Spleen (tissue), 11 donors: ENCODE measurements at regions not wholly inside any gene's neighbourhood (a gene's known extent, or its start where the extent isn't known, plus 50 kb on each side); places are given as distances from the start of the nearest gene placed in this dataset.

ENCODE experiments used
- DNase-seq: peaks from one replicate; pipeline ENCODE4 v3.0.0-alpha.2; 2020
- H3K27ac ChIP-seq, 8 donors: fragments of 200-600 bp; sonication (generic) in 7 of 8; 1 replicate in 4 of 8; 2 replicates in 4 of 8; pipeline versions ENCODE4 v1.5.0 to v1.8.0; 2016 to 2021; ENCODE audit warnings: inconsistent platforms in 4 of 8, mild to moderate bottlenecking in 4 of 8, moderate library complexity in 1 of 8
- H3K27me3 ChIP-seq, 7 donors: fragments of 200-600 bp; sonication (generic) in 6 of 7; replicated peaks in 1 of 7; 1 replicate in 4 of 7; 2 replicates in 3 of 7; pipeline versions ENCODE4 v1.5.0 to v1.8.0; 2016 to 2021; ENCODE audit warnings: inconsistent platforms in 3 of 7, mild to moderate bottlenecking in 1 of 7
- H3K36me3 ChIP-seq, 6 donors: fragments of 200-600 bp; sonication (generic) in 5 of 6; 1 replicate in 4 of 6; 2 replicates in 2 of 6; pipeline versions ENCODE4 v1.5.0 to v1.8.0; 2016 to 2021; ENCODE audit warnings: inconsistent platforms in 2 of 6
- H3K4me1 ChIP-seq, 6 donors: fragments of 200-600 bp; sonication (generic) in 5 of 6; 1 replicate in 3 of 6; 2 replicates in 3 of 6; pipeline versions ENCODE4 v1.5.0 to v1.8.0; 2016 to 2021; ENCODE audit warnings: inconsistent platforms in 3 of 6
- H3K4me3 ChIP-seq, 8 donors: fragments of 200-600 bp; sonication (generic) in 7 of 8; 1 replicate in 4 of 8; 2 replicates in 4 of 8; pipeline versions ENCODE4 v1.5.0 to v1.8.0; 2016 to 2021; ENCODE audit warnings: inconsistent platforms in 4 of 8, mild to moderate bottlenecking in 4 of 8, moderate library complexity in 2 of 8
- H3K9me3 ChIP-seq, 8 donors: fragments of 200-600 bp; sonication (generic) in 7 of 8; 1 replicate in 4 of 8; 2 replicates in 4 of 8; pipeline versions ENCODE4 v1.5.0 to v1.8.0; 2016 to 2021; ENCODE audit warnings: inconsistent platforms in 4 of 8
- POLR2A ChIP-seq, 3 donors: fragments of 450-650 bp; IDR thresholded peaks; one replicate each; pipeline ENCODE4 v1.5.1; 2017; ENCODE audit warnings: antibody characterized with exemption in 3 of 3, mild to moderate bottlenecking in 1 of 3
- POLR2AphosphoS5 ChIP-seq, 3 donors: sonication (generic); formaldehyde crosslinking; IDR thresholded peaks; one replicate each; pipeline ENCODE4 v1.5.1; 2017; ENCODE audit warnings: antibody characterized with exemption in 3 of 3
- WGBS, 5 donors: extraction: QIAGEN DNeasy Blood & Tissue Kit in 3 of 5; methylation state at CpG; one replicate each; pipeline versions ENCODE4 v1.1.5 to v1.1.7; 2013 to 2018; 5-methylcytosine and 5-hydroxymethylcytosine counted together
- intact Hi-C: fragments of 100-400 bp; cut with DNase I; formaldehyde crosslinking; loops from one replicate; pipeline ENCODE4 v1.15.0; 2023; ENCODE audit warnings: low total_unique reads
- TF ChIP-seq, protein P1 (sequence below), 11 experiments: fragments of 200-600 bp in 7 of 11; fragments of 450-650 bp in 4 of 11; sonication (generic) in 4 of 11; IDR thresholded peaks in 8 of 11; conservative IDR thresholded peaks in 3 of 11; 1 replicate in 7 of 11; 2 replicates in 4 of 11; pipeline versions ENCODE4 v1.4.0 to v1.8.0; 2016 to 2021; ENCODE audit warnings: antibody characterized with exemption in 11 of 11, inconsistent platforms in 4 of 11, mild to moderate bottlenecking in 1 of 11
- donor health status: healthy with polysubstance abuse.
- donor health status: DM: no; HTN: no; CAD: no; lungs with moderate emphysema.
- donor health status: DM: no; HTN: no; CAD: no.
- donor health status: Bipolar disorder and iron deficiency.
- donor health status: healthy.
- donor health status: DM: no; HTN: no; CAD: no.
- donor health status: DM: yes; HTN: yes; CAD: no.

DNA sequence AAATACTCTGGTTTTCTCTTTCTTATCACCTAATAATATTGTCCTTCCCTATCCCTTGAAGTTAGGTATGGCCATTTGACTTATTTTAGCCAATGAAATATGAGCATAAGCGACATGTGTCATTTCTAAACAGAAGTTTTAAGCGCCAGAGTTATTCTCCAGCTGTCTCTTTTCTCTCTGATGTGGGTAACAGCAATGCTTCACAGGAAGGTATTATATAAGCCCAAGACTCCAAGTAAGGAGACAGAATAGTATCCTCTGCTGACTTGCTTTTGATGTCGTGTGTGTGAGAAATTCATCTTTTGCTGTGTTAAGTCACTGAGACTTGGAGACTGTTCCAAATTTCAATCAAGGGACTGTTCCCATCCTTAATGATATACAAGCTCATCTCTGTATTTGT lies 224.6 kb upstream of the NECTIN3 start:
- intact Hi-C loops, result no loop called here

DNA sequence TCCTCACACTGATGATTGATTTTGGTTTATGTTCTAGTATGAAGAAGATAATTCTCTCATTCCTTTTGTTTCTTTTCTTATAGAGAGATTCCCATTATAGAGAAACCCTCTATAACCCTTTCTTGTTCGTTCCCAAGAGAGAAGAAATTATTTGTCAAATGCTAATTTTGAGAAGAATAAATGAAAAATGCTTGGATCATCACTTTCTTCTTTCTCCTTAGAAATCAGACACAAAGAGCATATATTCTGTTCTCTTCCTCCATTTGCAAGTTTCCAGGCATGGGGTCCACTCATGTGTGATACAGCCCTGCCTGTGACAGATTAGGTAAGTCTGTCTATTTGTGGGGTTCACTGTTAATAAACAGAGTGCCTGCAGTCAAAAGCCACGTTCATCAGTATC lies 222.6 kb upstream of the NECTIN3 start:
- TF ChIP-seq POLR2A (IDR thresholded peaks at IDR 0.05), result no peak
- TF ChIP-seq, protein P1, sequence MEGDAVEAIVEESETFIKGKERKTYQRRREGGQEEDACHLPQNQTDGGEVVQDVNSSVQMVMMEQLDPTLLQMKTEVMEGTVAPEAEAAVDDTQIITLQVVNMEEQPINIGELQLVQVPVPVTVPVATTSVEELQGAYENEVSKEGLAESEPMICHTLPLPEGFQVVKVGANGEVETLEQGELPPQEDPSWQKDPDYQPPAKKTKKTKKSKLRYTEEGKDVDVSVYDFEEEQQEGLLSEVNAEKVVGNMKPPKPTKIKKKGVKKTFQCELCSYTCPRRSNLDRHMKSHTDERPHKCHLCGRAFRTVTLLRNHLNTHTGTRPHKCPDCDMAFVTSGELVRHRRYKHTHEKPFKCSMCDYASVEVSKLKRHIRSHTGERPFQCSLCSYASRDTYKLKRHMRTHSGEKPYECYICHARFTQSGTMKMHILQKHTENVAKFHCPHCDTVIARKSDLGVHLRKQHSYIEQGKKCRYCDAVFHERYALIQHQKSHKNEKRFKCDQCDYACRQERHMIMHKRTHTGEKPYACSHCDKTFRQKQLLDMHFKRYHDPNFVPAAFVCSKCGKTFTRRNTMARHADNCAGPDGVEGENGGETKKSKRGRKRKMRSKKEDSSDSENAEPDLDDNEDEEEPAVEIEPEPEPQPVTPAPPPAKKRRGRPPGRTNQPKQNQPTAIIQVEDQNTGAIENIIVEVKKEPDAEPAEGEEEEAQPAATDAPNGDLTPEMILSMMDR (IDR thresholded peaks at IDR 0.05 in 8 of 11, conservative IDR thresholded peaks at IDR 0.05 in 3 of 11), result no peak
- no peak for TF ChIP-seq POLR2AphosphoS5 (IDR thresholded peaks at IDR 0.05)
- Histone ChIP-seq H3K4me1 (no peaks in the 10 kb centered on the region), H3K27me3 (no peaks in the 10 kb centered on the region), H3K27ac (no peak overlapping the region), H3K9me3 (peaks cover 0 to 7% (median 3%) of the 10 kb centered on the region in 8 donors), H3K36me3 (no peaks in the 10 kb centered on the region), H3K4me3 (no peak overlapping the region)
- intact Hi-C loops, result no loop called here
- WGBS, 5 donors, result 45 to 68% (median 53%) methylated on average over 2 of the region's 2 CpGs
- DNase-seq, result no peak

More for the DNA sequence above, 224.6 kb upstream of the NECTIN3 start:
- Histone ChIP-seq H3K36me3 (no peaks in the 10 kb centered on the region), H3K4me3 (no peak overlapping the region), H3K27me3 (no peaks in the 10 kb centered on the region), H3K4me1 (no peaks in the 10 kb centered on the region), H3K9me3 (peaks cover 0 to 9% (median 3%) of the 10 kb centered on the region in 8 donors), H3K27ac (no peak overlapping the region)
- TF ChIP-seq, protein P1 (IDR thresholded peaks at IDR 0.05 in 8 of 11, conservative IDR thresholded peaks at IDR 0.05 in 3 of 11), result no peak
- TF ChIP-seq POLR2A (IDR thresholded peaks at IDR 0.05), result no peak
- WGBS, 5 donors, result 52 to 71% (median 56%) methylated on average over 3 of the region's 3 CpGs
- DNase-seq, result no peak

DNA sequence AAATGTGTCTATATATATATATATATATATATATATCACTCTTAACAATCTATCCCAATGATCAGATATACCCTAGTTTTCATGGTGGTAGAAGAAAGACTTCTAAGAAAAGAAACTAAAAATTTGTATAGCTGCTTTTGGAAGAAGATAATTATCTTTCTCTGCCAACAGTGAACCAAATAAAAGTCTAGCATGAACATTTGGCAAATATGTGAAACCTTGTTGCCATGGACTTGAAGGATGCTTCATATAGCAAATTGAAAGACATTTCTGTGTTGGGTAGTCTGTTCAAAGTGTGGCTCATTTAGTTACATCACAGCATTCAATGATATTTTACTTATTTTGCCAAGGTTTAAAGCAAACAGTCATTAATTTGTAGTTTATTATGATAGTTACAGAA lies 219.9 kb upstream of the NECTIN3 start:
- no peaks in the 10 kb centered on the region for H3K27me3 ChIP-seq
- no peaks in the 10 kb centered on the region for H3K4me1 ChIP-seq
- DNase-seq, result no peak
- no peak overlapping the region for H3K4me3 ChIP-seq
- no peaks in the 10 kb centered on the region for H3K36me3 ChIP-seq
- TF ChIP-seq POLR2A (IDR thresholded peaks at IDR 0.05) (no peak), POLR2AphosphoS5 (IDR thresholded peaks at IDR 0.05) (no peak)
- TF ChIP-seq, protein P1 (IDR thresholded peaks at IDR 0.05 in 8 of 11, conservative IDR thresholded peaks at IDR 0.05 in 3 of 11), result no peak
- H3K9me3 ChIP-seq, result no peaks in the 10 kb centered on the region
- H3K27ac ChIP-seq, result no peak overlapping the region
- intact Hi-C loops, result no loop called here

DNA sequence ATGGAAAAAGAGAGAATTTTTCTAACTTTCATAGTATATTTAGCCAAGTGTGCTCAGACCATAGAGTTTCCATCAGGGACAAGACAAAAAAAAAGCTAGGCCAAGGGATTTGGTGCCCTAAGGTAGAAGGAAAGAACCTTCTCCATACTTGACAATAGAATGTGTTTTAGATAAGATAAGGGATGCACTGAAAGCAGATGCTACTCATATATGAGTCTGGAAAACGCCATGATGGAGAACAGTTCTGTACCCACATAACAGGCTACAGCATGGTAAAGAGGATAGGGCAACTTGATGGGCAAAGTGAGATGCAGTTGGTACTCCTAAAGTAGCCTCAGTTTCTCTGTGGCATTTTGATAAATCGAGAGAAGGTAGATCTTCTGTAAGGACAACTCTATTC lies 216.4 kb upstream of the NECTIN3 start:
- no peaks in the 10 kb centered on the region for H3K4me1 ChIP-seq
- intact Hi-C loops, result no loop called here
- no peaks in the 10 kb centered on the region for H3K36me3 ChIP-seq
- 55 to 71% (median 58%) methylated on average over 2 of the region's 2 CpGs for WGBS, 5 donors
- no peak for TF ChIP-seq POLR2AphosphoS5 (IDR thresholded peaks at IDR 0.05)
- H3K27ac ChIP-seq, result no peak overlapping the region
- H3K4me3 ChIP-seq, result no peak overlapping the region
- no peaks in the 10 kb centered on the region for H3K9me3 ChIP-seq
- no peak for DNase-seq
- no peaks in the 10 kb centered on the region for H3K27me3 ChIP-seq

DNA sequence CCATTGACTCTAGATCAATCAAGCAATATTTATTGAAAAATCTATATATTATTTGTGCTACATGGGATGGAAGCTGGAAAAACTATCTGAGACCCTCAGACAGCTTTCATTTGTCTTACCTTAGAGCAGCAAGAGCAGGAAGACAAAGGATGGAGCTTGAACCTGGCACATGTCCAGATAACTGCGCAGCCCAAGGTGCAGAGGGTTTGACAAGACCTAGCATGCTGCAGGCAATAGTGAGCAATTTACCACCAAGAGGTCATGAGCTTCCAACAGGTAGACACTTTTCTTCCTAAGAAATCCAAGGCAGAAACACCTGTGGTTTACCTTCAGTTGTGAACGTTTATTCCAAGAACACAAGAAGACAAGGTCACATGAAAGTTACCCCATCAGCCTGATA lies 214.7 kb upstream of the NECTIN3 start:
- Histone ChIP-seq H3K27ac (no peak overlapping the region), H3K27me3 (no peaks in the 10 kb centered on the region), H3K36me3 (no peaks in the 10 kb centered on the region), H3K4me3 (no peak overlapping the region), H3K9me3 (no peaks in the 10 kb centered on the region), H3K4me1 (no peaks in the 10 kb centered on the region)
- DNase-seq, result no peak
- WGBS, 5 donors, result 87 to 97% (median 92%) methylated on average over 2 of the region's 2 CpGs
- TF ChIP-seq POLR2A (IDR thresholded peaks at IDR 0.05) (no peak), POLR2AphosphoS5 (IDR thresholded peaks at IDR 0.05) (no peak)
- TF ChIP-seq, protein P1 (IDR thresholded peaks at IDR 0.05 in 8 of 11, conservative IDR thresholded peaks at IDR 0.05 in 3 of 11), result no peak
- intact Hi-C loops, result no loop called here
